ENCODE measurements at regions not wholly inside any gene's neighbourhood (a gene's known extent, or its start where the extent isn't known, plus 50 kb on each side); places are given as distances from the start of the nearest gene placed in this dataset.
"Not testable (repeated sequence)": the region's sequence is repeated elsewhere in the genome, so short reads cannot be mapped to it uniquely, and the experiment has no call there.

GRCh38 chr2:3899536-3900155 is 196.3 kb downstream of the DCDC2C start:
- no peaks in the 10 kb centered on the region for H3K27me3 ChIP-seq (ENCODE audit: control insufficient read depth in 2 of 2, insufficient read depth in 1 of 2, low read length in 1 of 2)
- H3K27ac ChIP-seq (ENCODE audit: low read depth in 1 of 2, low read length in 1 of 2): no peak overlapping the region
- no peak for DNase-seq (ENCODE audit: low read depth in 6 of 9, low spot score in 9 of 9)
- no peaks in the 10 kb centered on the region for H3K4me1 ChIP-seq (ENCODE audit: control insufficient read depth in 2 of 2, insufficient read depth in 2 of 2, low read length in 2 of 2)
- no peaks in the 10 kb centered on the region for H3K36me3 ChIP-seq (ENCODE audit: control insufficient read depth in 2 of 2, insufficient read depth in 2 of 2, low read length in 1 of 2)
- H3K4me3 ChIP-seq (ENCODE audit: low read length in 2 of 2): no peak overlapping the region
- H3K9me3 ChIP-seq (ENCODE audit: control insufficient read depth in 2 of 2, insufficient read depth in 1 of 2, low read length in 1 of 2): no peaks in the 10 kb centered on the region
- WGBS: 4% methylated on average over 4 of the region's 4 CpGs

- no peak for DNase-seq (ENCODE audit: low read depth in 6 of 9, low spot score in 9 of 9)
- Histone ChIP-seq H3K27me3 (ENCODE audit: control insufficient read depth in 2 of 2, insufficient read depth in 1 of 2, low read length in 1 of 2) (no peaks in the 10 kb centered on the region), H3K36me3 (ENCODE audit: control insufficient read depth in 2 of 2, insufficient read depth in 2 of 2, low read length in 1 of 2) (no peaks in the 10 kb centered on the region), H3K9me3 (ENCODE audit: control insufficient read depth in 2 of 2, insufficient read depth in 1 of 2, low read length in 1 of 2) (no peaks in the 10 kb centered on the region), H3K27ac (ENCODE audit: low read depth in 1 of 2, low read length in 1 of 2) (no peak overlapping the region), H3K4me1 (ENCODE audit: control insufficient read depth in 2 of 2, insufficient read depth in 2 of 2, low read length in 2 of 2) (no peaks in the 10 kb centered on the region), H3K4me3 (ENCODE audit: low read length in 2 of 2) (no peak overlapping the region)
- WGBS: 81% methylated on average over 8 of the region's 8 CpGs
These were observed 198.8 kb downstream of the DCDC2C start for GRCh38 chr2:3902131-3902530.

- no peak overlapping the region for H3K27ac ChIP-seq (ENCODE audit: low read depth in 1 of 2, low read length in 1 of 2)
- no peaks in the 10 kb centered on the region for H3K4me1 ChIP-seq (ENCODE audit: control insufficient read depth in 2 of 2, insufficient read depth in 2 of 2, low read length in 2 of 2)
- no peak overlapping the region for H3K4me3 ChIP-seq (ENCODE audit: low read length in 2 of 2)
- DNase-seq (ENCODE audit: low read depth in 6 of 9, low spot score in 9 of 9): no peak
- H3K36me3 ChIP-seq (ENCODE audit: control insufficient read depth in 2 of 2, insufficient read depth in 2 of 2, low read length in 1 of 2): no peaks in the 10 kb centered on the region
- peaks cover 0 to 8% of the 10 kb centered on the region in 2 donors for H3K9me3 ChIP-seq (ENCODE audit: control insufficient read depth in 2 of 2, insufficient read depth in 1 of 2, low read length in 1 of 2)
- WGBS: 94% methylated on average over 6 of the region's 6 CpGs
- H3K27me3 ChIP-seq (ENCODE audit: control insufficient read depth in 2 of 2, insufficient read depth in 1 of 2, low read length in 1 of 2): no peaks in the 10 kb centered on the region
These were observed 200.7 kb downstream of the DCDC2C start for GRCh38 chr2:3904061-3904460.

- peaks cover 0 to 12% of the 10 kb centered on the region in 2 donors for H3K9me3 ChIP-seq (ENCODE audit: control insufficient read depth in 2 of 2, insufficient read depth in 1 of 2, low read length in 1 of 2)
- 93% methylated on average over 1 of the region's 1 CpG for WGBS
- not testable (repeated sequence) for H3K27me3 ChIP-seq (ENCODE audit: control insufficient read depth in 2 of 2, insufficient read depth in 1 of 2, low read length in 1 of 2)
These were observed 205.1 kb downstream of the DCDC2C start for GRCh38 chr2:3908498-3908897.

GRCh38 chr2:3911882-3912455 is 208.6 kb downstream of the DCDC2C start:
- no peak for DNase-seq (ENCODE audit: low read depth in 6 of 9, low spot score in 9 of 9)
- Histone ChIP-seq H3K4me3 (ENCODE audit: low read length in 2 of 2) (no peak overlapping the region), H3K27ac (ENCODE audit: low read depth in 1 of 2, low read length in 1 of 2) (no peak overlapping the region), H3K9me3 (ENCODE audit: control insufficient read depth in 2 of 2, insufficient read depth in 1 of 2, low read length in 1 of 2) (peaks cover 0 to 12% of the 10 kb centered on the region in 2 donors), H3K27me3 (ENCODE audit: control insufficient read depth in 2 of 2, insufficient read depth in 1 of 2, low read length in 1 of 2) (no peaks in the 10 kb centered on the region), H3K36me3 (ENCODE audit: control insufficient read depth in 2 of 2, insufficient read depth in 2 of 2, low read length in 1 of 2) (no peaks in the 10 kb centered on the region), H3K4me1 (ENCODE audit: control insufficient read depth in 2 of 2, insufficient read depth in 2 of 2, low read length in 2 of 2) (no peaks in the 10 kb centered on the region)
- 81% methylated on average over 13 of the region's 13 CpGs for WGBS

More at GRCh38 chr2:3908498-3908897, 205.1 kb downstream of the DCDC2C start:
- H3K4me3 ChIP-seq (ENCODE audit: low read length in 2 of 2); H3K36me3 ChIP-seq (ENCODE audit: control insufficient read depth in 2 of 2, insufficient read depth in 2 of 2, low read length in 1 of 2); H3K4me1 ChIP-seq (ENCODE audit: control insufficient read depth in 2 of 2, insufficient read depth in 2 of 2, low read length in 2 of 2); DNase-seq (ENCODE audit: low read depth in 6 of 9, low spot score in 9 of 9); H3K27ac ChIP-seq (ENCODE audit: low read depth in 1 of 2, low read length in 1 of 2): not testable (repeated sequence)

- Histone ChIP-seq H3K4me3 (ENCODE audit: low read length in 2 of 2) (no peak overlapping the region), H3K27me3 (ENCODE audit: control insufficient read depth in 2 of 2, insufficient read depth in 1 of 2, low read length in 1 of 2) (no peaks in the 10 kb centered on the region), H3K9me3 (ENCODE audit: control insufficient read depth in 2 of 2, insufficient read depth in 1 of 2, low read length in 1 of 2) (peaks cover 0 to 9% of the 10 kb centered on the region in 2 donors), H3K27ac (ENCODE audit: low read depth in 1 of 2, low read length in 1 of 2) (no peak overlapping the region), H3K36me3 (ENCODE audit: control insufficient read depth in 2 of 2, insufficient read depth in 2 of 2, low read length in 1 of 2) (no peaks in the 10 kb centered on the region), H3K4me1 (ENCODE audit: control insufficient read depth in 2 of 2, insufficient read depth in 2 of 2, low read length in 2 of 2) (no peaks in the 10 kb centered on the region)
- WGBS: 63% methylated on average over 12 of the region's 12 CpGs
- DNase-seq (ENCODE audit: low read depth in 6 of 9, low spot score in 9 of 9): no peak
These were observed 209.8 kb downstream of the DCDC2C start for GRCh38 chr2:3913166-3913565.

GRCh38 chr2:3914241-3914640 is 210.9 kb downstream of the DCDC2C start:
- H3K27me3 ChIP-seq (ENCODE audit: control insufficient read depth in 2 of 2, insufficient read depth in 1 of 2, low read length in 1 of 2): no peaks in the 10 kb centered on the region
- no peak for DNase-seq (ENCODE audit: low read depth in 6 of 9, low spot score in 9 of 9)
- H3K4me3 ChIP-seq (ENCODE audit: low read length in 2 of 2): no peak overlapping the region
- no peaks in the 10 kb centered on the region for H3K36me3 ChIP-seq (ENCODE audit: control insufficient read depth in 2 of 2, insufficient read depth in 2 of 2, low read length in 1 of 2)
- no peaks in the 10 kb centered on the region for H3K4me1 ChIP-seq (ENCODE audit: control insufficient read depth in 2 of 2, insufficient read depth in 2 of 2, low read length in 2 of 2)
- 63% methylated on average over 3 of the region's 3 CpGs for WGBS
- H3K9me3 ChIP-seq (ENCODE audit: control insufficient read depth in 2 of 2, insufficient read depth in 1 of 2, low read length in 1 of 2): peaks cover 0 to 4% of the 10 kb centered on the region in 2 donors
- no peak overlapping the region for H3K27ac ChIP-seq (ENCODE audit: low read depth in 1 of 2, low read length in 1 of 2)

- H3K4me3 ChIP-seq (ENCODE audit: low read length in 2 of 2): no peak overlapping the region
- H3K4me1 ChIP-seq (ENCODE audit: control insufficient read depth in 2 of 2, insufficient read depth in 2 of 2, low read length in 2 of 2): no peaks in the 10 kb centered on the region
- no peaks in the 10 kb centered on the region for H3K36me3 ChIP-seq (ENCODE audit: control insufficient read depth in 2 of 2, insufficient read depth in 2 of 2, low read length in 1 of 2)
- DNase-seq (ENCODE audit: low read depth in 6 of 9, low spot score in 9 of 9): no peak
- no peaks in the 10 kb centered on the region for H3K27me3 ChIP-seq (ENCODE audit: control insufficient read depth in 2 of 2, insufficient read depth in 1 of 2, low read length in 1 of 2)
- no peak overlapping the region for H3K27ac ChIP-seq (ENCODE audit: low read depth in 1 of 2, low read length in 1 of 2)
- no peaks in the 10 kb centered on the region for H3K9me3 ChIP-seq (ENCODE audit: control insufficient read depth in 2 of 2, insufficient read depth in 1 of 2, low read length in 1 of 2)
- 68% methylated on average over 5 of the region's 5 CpGs for WGBS
These were observed 223.7 kb downstream of the DCDC2C start for GRCh38 chr2:3927031-3927430.

- DNase-seq (ENCODE audit: low read depth in 6 of 9, low spot score in 9 of 9): no peak
- no peaks in the 10 kb centered on the region for H3K36me3 ChIP-seq (ENCODE audit: control insufficient read depth in 2 of 2, insufficient read depth in 2 of 2, low read length in 1 of 2)
- no peak overlapping the region for H3K27ac ChIP-seq (ENCODE audit: low read depth in 1 of 2, low read length in 1 of 2)
- no peaks in the 10 kb centered on the region for H3K27me3 ChIP-seq (ENCODE audit: control insufficient read depth in 2 of 2, insufficient read depth in 1 of 2, low read length in 1 of 2)
- no peaks in the 10 kb centered on the region for H3K4me1 ChIP-seq (ENCODE audit: control insufficient read depth in 2 of 2, insufficient read depth in 2 of 2, low read length in 2 of 2)
- H3K4me3 ChIP-seq (ENCODE audit: low read length in 2 of 2): no peak overlapping the region
- no peaks in the 10 kb centered on the region for H3K9me3 ChIP-seq (ENCODE audit: control insufficient read depth in 2 of 2, insufficient read depth in 1 of 2, low read length in 1 of 2)
- 92% methylated on average over 3 of the region's 3 CpGs for WGBS
These were observed 226.0 kb downstream of the DCDC2C start for GRCh38 chr2:3929374-3929773.
